Mucosa of rectum (tissue), 2 donors: ENCODE measurements at regions not wholly inside any gene's neighbourhood (a gene's known extent, or its start where the extent isn't known, plus 50 kb on each side); places are given as distances from the start of the nearest gene placed in this dataset.

Experiments used
- H3K27ac ChIP-seq, 2 donors: one replicate each; pipeline ENCODE4 v1.7.0; 2013; ENCODE audit warnings: inconsistent platforms in 2 of 2, low read depth in 2 of 2, low read length in 2 of 2
- H3K27me3 ChIP-seq, 2 donors: one replicate each; pipeline ENCODE4 v1.7.0; 2013; ENCODE audit warnings: low read length in 2 of 2; ENCODE audit not compliant: control insufficient read depth in 2 of 2, insufficient read depth in 2 of 2
- H3K36me3 ChIP-seq, 2 donors: one replicate each; pipeline ENCODE4 v1.7.0; 2013; ENCODE audit warnings: low read length in 2 of 2; ENCODE audit not compliant: control insufficient read depth in 2 of 2, insufficient read depth in 2 of 2
- H3K4me1 ChIP-seq, 2 donors: one replicate each; pipeline ENCODE4 v1.7.0; 2013; ENCODE audit warnings: low read length in 2 of 2, mild to moderate bottlenecking in 1 of 2; ENCODE audit not compliant: control insufficient read depth in 2 of 2, insufficient read depth in 2 of 2
- H3K4me3 ChIP-seq, 2 donors: one replicate each; pipeline ENCODE4 v1.7.0; 2013; ENCODE audit warnings: low read length in 2 of 2
- H3K9ac ChIP-seq, 2 donors: one replicate each; pipeline ENCODE4 v1.7.0; 2013; ENCODE audit warnings: low read length in 2 of 2, low read depth in 1 of 2, mild to moderate bottlenecking in 1 of 2
- H3K9me3 ChIP-seq, 2 donors: one replicate each; pipeline ENCODE4 v1.7.0; 2013; ENCODE audit warnings: low read length in 2 of 2; ENCODE audit not compliant: control insufficient read depth in 2 of 2
- donor health status: healthy.
- donor health status: Normal muscosa, but diverticular disease.

DNA sequence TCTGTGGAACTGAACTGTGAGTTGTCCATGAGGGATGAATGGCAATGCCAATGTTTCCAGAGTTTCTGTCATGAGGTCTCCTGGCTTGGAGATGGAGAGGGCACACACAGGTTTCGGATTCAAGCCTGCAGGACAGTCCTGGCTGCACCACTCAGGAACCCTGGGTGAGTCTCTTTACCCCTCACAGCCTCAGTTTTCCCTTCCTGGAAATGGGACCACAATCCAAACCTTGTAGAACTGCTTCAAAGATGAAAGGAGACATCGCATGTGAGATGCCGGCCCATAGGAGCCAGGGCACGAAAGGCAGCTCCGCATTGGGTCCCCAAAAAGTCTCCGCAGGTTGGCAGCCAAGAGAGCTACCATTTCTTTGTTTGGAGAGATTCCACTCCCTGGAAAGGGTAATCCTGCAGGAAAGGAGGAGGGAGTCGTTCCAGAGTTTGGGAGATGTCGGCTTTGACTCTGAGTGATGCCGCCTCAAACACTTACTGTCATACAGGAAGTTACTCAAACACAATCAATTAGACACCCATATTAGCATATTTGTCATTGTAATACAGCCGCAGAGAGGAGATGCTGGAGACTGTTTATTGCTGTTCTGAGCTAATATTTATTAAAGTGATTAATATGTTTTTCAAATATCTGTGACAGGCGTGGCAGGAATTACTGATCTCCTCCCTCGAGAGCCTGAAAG, 318.3 kb downstream of the MN1 start:
- H3K9ac ChIP-seq: no peak overlapping the region
- peaks cover 4 to 5% of the 10 kb centered on the region in 2 donors for H3K4me1 ChIP-seq
- no peak overlapping the region for H3K4me3 ChIP-seq
- H3K9me3 ChIP-seq: no peaks in the 10 kb centered on the region
- H3K27me3 ChIP-seq: no peaks in the 10 kb centered on the region
- no peak overlapping the region for H3K27ac ChIP-seq
- H3K36me3 ChIP-seq: no peaks in the 10 kb centered on the region

DNA sequence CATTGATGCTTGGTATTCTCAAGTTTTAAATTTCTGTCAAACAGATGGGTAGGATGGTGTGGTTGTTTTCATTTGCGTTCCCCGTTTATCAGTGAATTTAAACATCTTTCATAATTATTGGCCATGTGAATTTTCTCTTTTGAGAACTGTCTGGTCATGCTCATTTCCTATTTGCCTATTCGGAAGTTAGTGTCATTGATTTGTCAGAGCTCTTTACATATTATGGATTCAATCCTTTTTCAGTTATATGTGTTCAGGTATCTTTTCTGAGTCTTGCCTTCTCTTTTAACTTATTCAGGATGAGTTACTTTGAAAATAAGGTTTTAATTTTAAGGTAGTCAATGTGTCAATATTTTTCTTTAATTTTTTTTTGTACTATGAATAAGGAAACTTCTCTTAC, 315.7 kb downstream of the MN1 start:
- Histone ChIP-seq H3K27ac (no peak overlapping the region), H3K4me3 (no peak overlapping the region), H3K36me3 (no peaks in the 10 kb centered on the region), H3K27me3 (no peaks in the 10 kb centered on the region), H3K4me1 (peaks cover 11 to 21% of the 10 kb centered on the region in 2 donors), H3K9me3 (no peaks in the 10 kb centered on the region), H3K9ac (no peak overlapping the region)

DNA sequence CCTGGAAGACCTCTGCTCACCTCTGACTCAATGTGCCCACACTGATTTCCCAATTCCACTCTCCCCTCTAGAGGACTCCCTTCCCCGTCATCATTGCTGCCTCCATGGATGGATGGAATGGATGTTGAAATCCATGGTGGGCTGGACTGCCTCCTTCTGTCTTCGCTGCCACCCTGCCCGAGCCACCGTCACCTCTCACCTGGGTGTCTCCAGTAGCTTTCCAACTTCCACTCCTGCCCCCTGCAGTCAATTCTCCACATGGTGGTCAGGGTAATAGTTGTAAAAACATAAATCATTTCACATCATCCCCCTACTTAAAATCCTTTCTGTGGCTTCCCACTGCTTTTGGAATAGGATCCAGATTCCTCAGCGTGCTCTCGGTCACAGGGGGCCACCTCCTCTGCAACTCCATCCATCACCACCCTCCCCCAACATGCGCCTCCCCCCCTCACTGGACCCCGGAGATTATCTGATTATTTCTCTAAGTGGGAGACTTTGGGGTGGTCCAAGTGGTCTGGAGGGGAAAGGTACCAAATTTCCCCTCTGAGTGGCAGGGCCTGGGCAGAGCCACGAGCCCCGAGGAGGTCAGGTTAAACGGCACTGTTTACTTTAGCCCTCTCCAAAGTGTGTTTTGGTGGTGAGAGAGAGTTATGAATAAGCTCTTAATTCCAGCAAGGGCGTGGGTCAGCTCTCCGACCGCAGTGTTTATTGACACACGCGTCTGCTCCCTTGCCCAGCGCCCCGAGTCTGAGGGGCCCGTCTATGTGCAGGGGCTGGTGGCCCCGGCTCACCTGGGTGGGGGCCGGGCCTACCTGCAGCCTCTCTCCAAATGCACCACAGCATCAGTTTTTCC, 313.7 kb downstream of the MN1 start:
- Histone ChIP-seq H3K4me1 (peaks cover 11 to 21% of the 10 kb centered on the region in 2 donors), H3K36me3 (no peaks in the 10 kb centered on the region), H3K4me3 (no peak overlapping the region), H3K27ac (no peak overlapping the region), H3K27me3 (no peaks in the 10 kb centered on the region), H3K9ac (no peak overlapping the region), H3K9me3 (no peaks in the 10 kb centered on the region)

DNA sequence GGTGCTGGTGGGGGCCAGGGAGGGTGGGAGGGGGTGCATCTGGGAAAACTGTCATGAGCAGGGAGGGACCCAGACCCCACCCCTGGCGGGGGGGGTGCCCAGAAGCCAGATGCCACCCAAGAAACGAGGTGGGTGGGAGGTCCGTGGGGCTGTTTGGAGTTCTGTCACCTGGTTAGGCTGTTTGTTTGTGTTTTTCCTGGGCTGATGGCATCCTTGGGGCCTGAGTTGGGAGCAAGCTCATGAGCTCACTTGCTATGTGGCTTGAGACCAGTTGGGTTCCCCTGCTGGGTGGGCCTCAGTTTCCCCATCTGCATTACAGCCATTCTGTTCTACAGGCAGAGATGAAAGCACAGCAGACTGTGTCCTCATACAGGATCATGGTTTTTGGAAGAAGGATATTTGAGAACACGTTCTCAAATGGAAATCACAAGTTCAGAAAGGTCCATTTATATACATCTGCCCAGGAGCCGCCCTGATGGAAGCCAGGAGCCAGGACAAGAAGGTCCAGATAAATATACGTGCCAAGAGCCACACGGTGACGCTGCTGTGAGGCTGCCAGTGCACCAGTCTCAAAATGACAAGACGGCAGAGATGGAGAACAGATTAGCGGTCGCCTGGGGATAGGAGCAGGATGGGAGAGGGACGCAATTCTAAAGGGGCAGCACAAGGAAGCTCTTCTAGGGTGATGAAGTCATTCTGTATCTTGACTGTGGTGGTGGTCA, 312.9 kb downstream of the MN1 start:
- H3K36me3 ChIP-seq: no peaks in the 10 kb centered on the region
- peak overlapping the region in 1 of 2 donors; percentile 27 for H3K4me3 ChIP-seq
- H3K9ac ChIP-seq: peak overlapping the region in 1 of 2 donors; percentile 56
- peaks cover 11 to 21% of the 10 kb centered on the region in 2 donors for H3K4me1 ChIP-seq
- no peaks in the 10 kb centered on the region for H3K27me3 ChIP-seq
- peak overlapping the region; percentile 70 to 80 for H3K27ac ChIP-seq
- H3K9me3 ChIP-seq: no peaks in the 10 kb centered on the region

DNA sequence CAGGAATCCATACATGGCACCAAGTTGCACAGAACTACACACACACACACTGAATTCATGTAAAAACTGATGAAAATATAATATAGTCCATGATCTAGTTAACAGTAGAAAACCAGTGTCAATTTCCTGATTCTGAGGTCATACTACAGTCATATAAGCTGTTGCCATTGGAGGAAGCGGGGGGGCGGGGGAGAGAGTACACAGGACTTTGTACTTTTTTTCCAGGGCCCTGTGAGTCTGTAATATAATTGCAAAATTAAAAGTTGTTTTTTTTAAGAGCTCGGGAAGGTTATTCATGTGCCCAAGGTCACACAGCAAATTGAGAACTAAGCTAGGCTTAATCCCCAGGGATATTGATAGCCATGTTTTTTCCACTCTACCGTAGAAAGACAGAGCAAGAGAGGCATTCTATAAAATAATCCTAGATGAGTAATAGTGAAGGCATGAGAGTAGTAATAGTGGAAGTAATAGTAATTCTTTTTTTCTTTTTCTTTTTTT, 312.3 kb downstream of the MN1 start:
- Histone ChIP-seq H3K36me3 (no peaks in the 10 kb centered on the region), H3K4me3 (peak overlapping the region in 1 of 2 donors; percentile 27), H3K9ac (peak overlapping the region in 1 of 2 donors; percentile 56), H3K27ac (peak overlapping the region; percentile 70 to 80), H3K4me1 (peaks cover 11 to 21% of the 10 kb centered on the region in 2 donors), H3K9me3 (no peaks in the 10 kb centered on the region), H3K27me3 (no peaks in the 10 kb centered on the region)

DNA sequence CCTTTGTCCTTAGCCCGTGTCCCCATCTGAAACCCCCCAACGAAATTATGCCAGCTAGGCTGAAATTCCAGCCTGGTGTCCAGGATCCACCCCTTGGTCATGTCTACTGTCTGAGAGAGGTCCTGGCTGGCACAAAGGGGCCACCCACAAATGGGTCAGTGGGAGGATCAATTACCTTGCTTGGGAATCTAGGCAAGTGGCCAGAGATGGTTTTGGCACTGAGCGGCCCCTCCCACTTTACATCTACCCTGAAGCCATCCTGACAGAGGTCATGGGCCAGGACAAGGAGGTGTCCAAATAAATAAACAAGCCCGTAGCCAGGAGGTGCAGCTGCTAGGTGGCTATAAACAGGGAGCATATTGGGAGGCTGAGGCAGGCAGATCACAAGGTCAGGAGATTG, 311.5 kb downstream of the MN1 start:
- Histone ChIP-seq H3K27ac (no peak overlapping the region), H3K27me3 (no peaks in the 10 kb centered on the region), H3K4me3 (no peak overlapping the region), H3K36me3 (no peaks in the 10 kb centered on the region), H3K4me1 (peaks cover 11 to 21% of the 10 kb centered on the region in 2 donors), H3K9me3 (no peaks in the 10 kb centered on the region), H3K9ac (no peak overlapping the region)

DNA sequence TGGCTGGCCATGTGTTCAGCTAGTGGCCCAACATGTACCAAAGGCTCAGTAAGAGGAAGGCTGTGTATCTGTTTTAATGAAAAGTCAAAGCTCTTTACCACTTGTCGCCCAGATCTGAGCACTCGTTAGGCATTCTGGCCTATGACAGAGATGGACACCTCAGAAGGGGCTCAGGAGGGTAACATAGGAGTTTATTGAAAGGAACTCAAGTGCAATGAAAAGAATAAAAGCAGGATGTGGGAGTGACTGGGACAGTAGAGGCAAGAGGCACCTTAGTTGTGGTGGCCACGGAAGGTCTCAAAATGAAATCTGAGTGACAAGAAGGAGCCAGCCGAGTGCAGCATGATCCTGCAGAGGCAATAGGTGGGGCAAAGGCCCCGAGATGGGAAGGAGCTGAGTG, 309.7 kb downstream of the MN1 start:
- Histone ChIP-seq H3K4me3 (no peak overlapping the region), H3K9me3 (no peaks in the 10 kb centered on the region), H3K4me1 (peaks cover 11 to 21% of the 10 kb centered on the region in 2 donors), H3K9ac (no peak overlapping the region), H3K27ac (no peak overlapping the region), H3K27me3 (no peaks in the 10 kb centered on the region), H3K36me3 (no peaks in the 10 kb centered on the region)

DNA sequence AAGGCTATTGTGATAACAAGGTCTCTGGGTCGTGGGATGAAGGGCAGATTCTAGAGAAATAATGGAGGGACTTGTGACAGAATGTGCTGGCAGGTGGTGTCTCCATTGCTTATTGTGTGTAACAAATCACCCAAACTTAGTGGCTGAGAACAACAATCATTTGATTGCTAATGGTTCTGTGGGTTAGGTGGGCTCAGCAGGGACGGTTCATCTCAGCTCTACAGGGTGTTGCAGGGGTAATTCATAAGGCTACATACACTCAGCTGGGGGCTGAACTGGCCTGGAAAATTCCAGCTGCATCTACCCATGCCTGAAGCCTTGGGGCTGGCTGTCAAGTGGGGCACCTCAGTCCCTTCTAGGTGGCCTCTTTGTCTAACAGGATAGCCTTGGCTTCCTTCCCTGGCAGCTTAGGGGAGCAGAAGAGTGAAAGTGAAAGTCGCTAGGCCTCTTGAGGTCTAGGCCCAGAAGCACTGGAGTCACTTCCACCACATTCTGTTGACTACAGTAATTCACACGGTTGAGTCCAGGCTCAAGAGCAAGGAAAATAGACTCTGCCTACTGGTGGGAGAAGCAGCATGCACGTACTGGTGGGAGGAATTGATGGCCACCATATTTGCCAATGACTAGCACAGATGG, 308.9 kb downstream of the MN1 start:
- Histone ChIP-seq H3K4me3 (no peak overlapping the region), H3K9ac (no peak overlapping the region), H3K9me3 (no peaks in the 10 kb centered on the region), H3K27me3 (no peaks in the 10 kb centered on the region), H3K36me3 (no peaks in the 10 kb centered on the region), H3K4me1 (peaks cover 10 to 21% of the 10 kb centered on the region in 2 donors), H3K27ac (no peak overlapping the region)

DNA sequence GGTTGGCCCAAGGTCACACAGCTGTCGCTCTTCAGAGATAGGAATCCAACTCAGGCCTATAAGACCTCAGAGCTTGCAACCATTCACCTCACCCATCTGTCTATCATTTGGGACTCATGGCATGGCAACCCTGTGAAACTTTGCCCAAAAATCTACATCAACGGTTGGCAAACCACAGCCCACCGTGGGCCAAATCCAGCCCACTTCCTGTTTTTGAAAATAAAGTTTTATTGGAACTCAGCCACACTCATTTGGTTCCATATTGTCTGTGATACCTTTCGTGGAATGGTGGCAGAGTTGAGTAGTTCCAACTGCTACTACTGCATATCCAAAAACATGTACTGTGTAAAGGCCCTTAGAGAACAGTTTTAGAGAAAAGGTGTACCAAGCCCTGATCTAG, 307.8 kb downstream of the MN1 start:
- no peaks in the 10 kb centered on the region for H3K27me3 ChIP-seq
- H3K4me1 ChIP-seq: peaks cover 2 to 13% of the 10 kb centered on the region in 2 donors
- H3K9me3 ChIP-seq: no peaks in the 10 kb centered on the region
- no peak overlapping the region for H3K27ac ChIP-seq
- no peak overlapping the region for H3K4me3 ChIP-seq
- H3K36me3 ChIP-seq: no peaks in the 10 kb centered on the region
- H3K9ac ChIP-seq: no peak overlapping the region
